ENCODE measurements at regions not wholly inside any gene's neighbourhood (a gene's known extent, or its start where the extent isn't known, plus 50 kb on each side); places are given as distances from the start of the nearest gene placed in this dataset.
A peak's percentile ranks its signal among the peaks of the same experiment; 100 is the strongest.

DNA sequence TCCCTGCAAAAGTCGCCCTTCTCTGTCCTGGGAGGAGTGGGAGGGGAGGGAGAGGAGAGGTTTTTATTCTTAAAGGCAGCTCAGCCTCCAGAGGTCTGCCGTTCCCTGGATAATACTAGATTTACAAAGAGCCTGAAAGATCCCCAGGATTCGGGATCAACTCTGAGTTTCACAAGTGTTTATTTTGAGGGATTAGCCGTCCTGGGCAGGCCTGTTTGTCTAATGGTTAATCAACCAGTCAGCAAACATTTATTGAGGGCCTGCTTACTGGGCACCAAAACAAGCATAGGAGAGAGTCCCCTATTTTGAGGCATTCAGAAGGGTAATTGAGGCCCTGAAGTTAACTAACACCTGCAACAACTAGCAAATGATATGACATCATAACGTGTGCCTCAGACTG, 152.6 kb upstream of the SLC1A4 start (continued):
- no peak for TF ChIP-seq GTF3A (CRISPR knock-in tag; conservative IDR thresholded peaks at IDR 0.05)
- no peak for TF ChIP-seq RBFOX2 (IDR thresholded peaks at IDR 0.05; ENCODE audit: low read depth, low read length)
- TF ChIP-seq MEIS2 (CRISPR knock-in tag; IDR thresholded peaks at IDR 0.05): no peak
- TF ChIP-seq ZC3H13 (CRISPR knock-in tag; IDR thresholded peaks at IDR 0.05): no peak
- peak; percentile 23; the same call in 1 of the 2 replicates for TF ChIP-seq THAP11 (CRISPR knock-in tag; IDR thresholded peaks at IDR 0.05)
- TF ChIP-seq, protein P1, sequence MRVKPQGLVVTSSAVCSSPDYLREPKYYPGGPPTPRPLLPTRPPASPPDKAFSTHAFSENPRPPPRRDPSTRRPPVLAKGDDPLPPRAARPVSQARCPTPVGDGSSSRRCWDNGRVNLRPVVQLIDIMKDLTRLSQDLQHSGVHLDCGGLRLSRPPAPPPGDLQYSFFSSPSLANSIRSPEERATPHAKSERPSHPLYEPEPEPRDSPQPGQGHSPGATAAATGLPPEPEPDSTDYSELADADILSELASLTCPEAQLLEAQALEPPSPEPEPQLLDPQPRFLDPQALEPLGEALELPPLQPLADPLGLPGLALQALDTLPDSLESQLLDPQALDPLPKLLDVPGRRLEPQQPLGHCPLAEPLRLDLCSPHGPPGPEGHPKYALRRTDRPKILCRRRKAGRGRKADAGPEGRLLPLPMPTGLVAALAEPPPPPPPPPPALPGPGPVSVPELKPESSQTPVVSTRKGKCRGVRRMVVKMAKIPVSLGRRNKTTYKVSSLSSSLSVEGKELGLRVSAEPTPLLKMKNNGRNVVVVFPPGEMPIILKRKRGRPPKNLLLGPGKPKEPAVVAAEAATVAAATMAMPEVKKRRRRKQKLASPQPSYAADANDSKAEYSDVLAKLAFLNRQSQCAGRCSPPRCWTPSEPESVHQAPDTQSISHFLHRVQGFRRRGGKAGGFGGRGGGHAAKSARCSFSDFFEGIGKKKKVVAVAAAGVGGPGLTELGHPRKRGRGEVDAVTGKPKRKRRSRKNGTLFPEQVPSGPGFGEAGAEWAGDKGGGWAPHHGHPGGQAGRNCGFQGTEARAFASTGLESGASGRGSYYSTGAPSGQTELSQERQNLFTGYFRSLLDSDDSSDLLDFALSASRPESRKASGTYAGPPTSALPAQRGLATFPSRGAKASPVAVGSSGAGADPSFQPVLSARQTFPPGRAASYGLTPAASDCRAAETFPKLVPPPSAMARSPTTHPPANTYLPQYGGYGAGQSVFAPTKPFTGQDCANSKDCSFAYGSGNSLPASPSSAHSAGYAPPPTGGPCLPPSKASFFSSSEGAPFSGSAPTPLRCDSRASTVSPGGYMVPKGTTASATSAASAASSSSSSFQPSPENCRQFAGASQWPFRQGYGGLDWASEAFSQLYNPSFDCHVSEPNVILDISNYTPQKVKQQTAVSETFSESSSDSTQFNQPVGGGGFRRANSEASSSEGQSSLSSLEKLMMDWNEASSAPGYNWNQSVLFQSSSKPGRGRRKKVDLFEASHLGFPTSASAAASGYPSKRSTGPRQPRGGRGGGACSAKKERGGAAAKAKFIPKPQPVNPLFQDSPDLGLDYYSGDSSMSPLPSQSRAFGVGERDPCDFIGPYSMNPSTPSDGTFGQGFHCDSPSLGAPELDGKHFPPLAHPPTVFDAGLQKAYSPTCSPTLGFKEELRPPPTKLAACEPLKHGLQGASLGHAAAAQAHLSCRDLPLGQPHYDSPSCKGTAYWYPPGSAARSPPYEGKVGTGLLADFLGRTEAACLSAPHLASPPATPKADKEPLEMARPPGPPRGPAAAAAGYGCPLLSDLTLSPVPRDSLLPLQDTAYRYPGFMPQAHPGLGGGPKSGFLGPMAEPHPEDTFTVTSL (CRISPR knock-in tag; IDR thresholded peaks at IDR 0.05; ENCODE audit: borderline replicate concordance): peak; percentile 75
- no peak for TF ChIP-seq ZNF775 (CRISPR knock-in tag; IDR thresholded peaks at IDR 0.05; ENCODE audit: borderline replicate concordance)
- no peak for TF ChIP-seq ZNF460 (CRISPR knock-in tag; IDR thresholded peaks at IDR 0.05; ENCODE audit: borderline replicate concordance)
- TF ChIP-seq ZNF780A (CRISPR knock-in tag; IDR thresholded peaks at IDR 0.05): no peak
- TF ChIP-seq, protein P2, sequence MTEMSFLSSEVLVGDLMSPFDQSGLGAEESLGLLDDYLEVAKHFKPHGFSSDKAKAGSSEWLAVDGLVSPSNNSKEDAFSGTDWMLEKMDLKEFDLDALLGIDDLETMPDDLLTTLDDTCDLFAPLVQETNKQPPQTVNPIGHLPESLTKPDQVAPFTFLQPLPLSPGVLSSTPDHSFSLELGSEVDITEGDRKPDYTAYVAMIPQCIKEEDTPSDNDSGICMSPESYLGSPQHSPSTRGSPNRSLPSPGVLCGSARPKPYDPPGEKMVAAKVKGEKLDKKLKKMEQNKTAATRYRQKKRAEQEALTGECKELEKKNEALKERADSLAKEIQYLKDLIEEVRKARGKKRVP (CRISPR knock-in tag; IDR thresholded peaks at IDR 0.05): peak in 1 of 2 experiments; percentile 52; a peak in 1 of 4 replicates
- no peak for TF ChIP-seq ZNF550 (CRISPR knock-in tag; IDR thresholded peaks at IDR 0.05; ENCODE audit: borderline replicate concordance)
- TF ChIP-seq FOXO1 (CRISPR knock-in tag; IDR thresholded peaks at IDR 0.05): no peak
- TF ChIP-seq NBN (conservative IDR thresholded peaks at IDR 0.05): no peak
- TF ChIP-seq ZNF547 (CRISPR knock-in tag; IDR thresholded peaks at IDR 0.05): no peak
- no peak for TF ChIP-seq CBX1 (IDR thresholded peaks at IDR 0.05; ENCODE audit: low read depth)
- no peak for TF ChIP-seq ZNF484 (CRISPR knock-in tag; IDR thresholded peaks at IDR 0.05; ENCODE audit: borderline replicate concordance, low read depth)
- TF ChIP-seq NR1H2 (CRISPR knock-in tag; IDR thresholded peaks at IDR 0.05; ENCODE audit: borderline replicate concordance, low read depth): no peak
- no peak for TF ChIP-seq PRMT3 (CRISPR knock-in tag; IDR thresholded peaks at IDR 0.05; ENCODE audit: borderline replicate concordance, low read depth)
- peak; percentile 70; the same call in 1 of the 2 replicates for TF ChIP-seq ZFP82 (CRISPR knock-in tag; IDR thresholded peaks at IDR 0.05; ENCODE audit: borderline replicate concordance)
- TF ChIP-seq TBL1XR1 (IDR thresholded peaks at IDR 0.05; ENCODE audit: borderline replicate concordance, low read length, partially characterized antibody): no peak
- no peak for TF ChIP-seq ZNF615 (CRISPR knock-in tag; IDR thresholded peaks at IDR 0.05; ENCODE audit: borderline replicate concordance)
- no peak for TF ChIP-seq HOXA3 (CRISPR knock-in tag; IDR thresholded peaks at IDR 0.05)
- no peak for TF ChIP-seq ZNF10 (CRISPR knock-in tag; IDR thresholded peaks at IDR 0.05; ENCODE audit: borderline replicate concordance, low read depth)

Measured in HepG2 (cell line).